T-cell (primary cell): ENCODE measurements at regions not wholly inside any gene's neighbourhood (a gene's known extent, or its start where the extent isn't known, plus 50 kb on each side); places are given as distances from the start of the nearest gene placed in this dataset.
"Not testable (repeated sequence)": the region's sequence is repeated elsewhere in the genome, so short reads cannot be mapped to it uniquely, and the experiment has no call there.

Experiments
- ATAC-seq, 4 experiments: fragments of 200-7000 bp in 3 of 4; fragments of 150-1000 bp in 1 of 4; cut with Tn5 transposase; replicated peaks in 1 of 4; 1 replicate in 3 of 4; 2 replicates in 1 of 4; pipeline ENCODE4 v1.10.0; 2021; ENCODE audit warnings: moderate library complexity in 3 of 4, mild to moderate bottlenecking in 2 of 4, moderate number of reproducible peaks in 1 of 4
- CTCF ChIA-PET, 2 donors: fragments of 300-600 bp; sonication (Branson Sonifier 250); formaldehyde crosslinking; loops; one replicate each; lab custom pipeline; 2022; ENCODE audit warnings: antibody characterized with exemption in 2 of 2; lab: Charles Lee
- POLR2A ChIA-PET, 2 donors: fragments of 300-600 bp; sonication (Branson Sonifier 250); formaldehyde crosslinking; loops; one replicate each; lab custom pipeline; 2022; ENCODE audit warnings: antibody characterized with exemption in 2 of 2; lab: Charles Lee
- DNase-seq, 35 experiments: peaks; one replicate each; pipeline versions ENCODE4 v3.0.0 to v3.0.0-alpha.2; 2013 to 2023
- H3K27ac ChIP-seq: one replicate; pipeline ENCODE4 v1.5.1; 2013; ENCODE audit warnings: low read length
- H3K27me3 ChIP-seq, 2 experiments: replicated peaks in 1 of 2; 1 replicate in 1 of 2; 2 replicates in 1 of 2; pipeline versions ENCODE4 v1.6.1 to v1.7.0; 2013; ENCODE audit warnings: low read length in 1 of 2, mixed read lengths in 1 of 2; ENCODE audit not compliant: control insufficient read depth in 2 of 2, insufficient read depth in 2 of 2; ENCODE audit errors: extremely low read depth in 1 of 2
- H3K36me3 ChIP-seq, 2 donors: 1 replicate in 1 of 2; 2 replicates in 1 of 2; pipeline versions ENCODE4 v1.6.1 to v1.7.0; 2013; ENCODE audit warnings: low read length in 1 of 2; ENCODE audit not compliant: control insufficient read depth in 2 of 2, insufficient read depth in 1 of 2; ENCODE audit errors: extremely low read depth in 1 of 2
- H3K4me1 ChIP-seq, 2 experiments: 1 replicate in 1 of 2; 2 replicates in 1 of 2; pipeline versions ENCODE4 v1.6.1 to v1.7.0; 2013; ENCODE audit warnings: low read length in 2 of 2, mixed read lengths in 1 of 2; ENCODE audit not compliant: insufficient read depth in 2 of 2, control insufficient read depth in 1 of 2; ENCODE audit errors: extremely low read depth in 1 of 2
- H3K4me3 ChIP-seq, 2 donors: 1 replicate in 1 of 2; 2 replicates in 1 of 2; pipeline versions ENCODE4 v1.5.1 to v1.7.0; 2013; ENCODE audit warnings: mild to moderate bottlenecking in 2 of 2, low read length in 1 of 2, moderate library complexity in 1 of 2; ENCODE audit not compliant: control insufficient read depth in 1 of 2; ENCODE audit errors: extremely low read depth in 1 of 2
- H3K9me3 ChIP-seq: 2 replicates; pipeline ENCODE4 v1.7.0; 2013
- H3K27ac Mint-ChIP-seq, 2 donors: one replicate each; pipeline ENCODE4 v1.8.0; 2020 to 2021; ENCODE audit warnings: mild to moderate bottlenecking in 2 of 2, mixed read lengths in 2 of 2
- H3K27me3 Mint-ChIP-seq, 2 donors: one replicate each; pipeline ENCODE4 v1.8.0; 2021 to 2022; ENCODE audit warnings: mixed read lengths in 2 of 2
- H3K36me3 Mint-ChIP-seq: one replicate; pipeline ENCODE4 v1.8.0; 2021; ENCODE audit warnings: mixed read lengths
- H3K4me1 Mint-ChIP-seq, 3 donors: one replicate each; pipeline ENCODE4 v1.8.0; 2020 to 2022; ENCODE audit warnings: mixed read lengths in 3 of 3, mild to moderate bottlenecking in 1 of 3
- H3K4me3 Mint-ChIP-seq, 3 donors: one replicate each; pipeline ENCODE4 v1.8.0; 2020 to 2022; ENCODE audit warnings: mild to moderate bottlenecking in 3 of 3, mixed read lengths in 3 of 3, moderate library complexity in 3 of 3
- H3K9me3 Mint-ChIP-seq, 3 donors: one replicate each; pipeline ENCODE4 v1.8.0; 2020 to 2022; ENCODE audit warnings: mixed read lengths in 3 of 3
- WGBS: methylation state at CpG from one replicate; pipeline ENCODE4 v1.1.5; 2013; ENCODE audit warnings: missing lambda C conversion rate; ENCODE audit not compliant: insufficient coverage; 5-methylcytosine and 5-hydroxymethylcytosine counted together

- H3K27me3 Mint-ChIP-seq, CTCF ChIA-PET, H3K27ac ChIP-seq, H3K36me3 Mint-ChIP-seq, H3K27ac Mint-ChIP-seq, H3K4me3 Mint-ChIP-seq, POLR2A ChIA-PET, H3K4me3 ChIP-seq, H3K36me3 ChIP-seq, ATAC-seq, DNase-seq, H3K4me1 ChIP-seq, H3K9me3 ChIP-seq, H3K27me3 ChIP-seq, H3K4me1 Mint-ChIP-seq: not testable (repeated sequence)
- WGBS: 100% methylated on average over 1 of the region's 3 CpGs
- peaks cover 13 to 24% (median 23%) of the 10 kb centered on the region in 3 donors for H3K9me3 Mint-ChIP-seq
Observed at GRCh38 chr4:127277023-127277422, 355.7 kb upstream of the INTU start.

GRCh38 chr4:127284236-127284635 lies 348.5 kb upstream of the INTU start:
- ATAC-seq (no peak), DNase-seq (no peak)
- H3K36me3 Mint-ChIP-seq: no peaks in the 10 kb centered on the region
- Histone ChIP-seq H3K36me3 (no peaks in the 10 kb centered on the region), H3K4me1 (no peaks in the 10 kb centered on the region), H3K9me3 (no peaks in the 10 kb centered on the region), H3K27ac (no peak overlapping the region), H3K4me3 (no peak overlapping the region), H3K27me3 (no peaks in the 10 kb centered on the region)
- CTCF ChIA-PET: no interaction called here
- H3K4me3 Mint-ChIP-seq: no peak overlapping the region
- no peak overlapping the region for H3K27ac Mint-ChIP-seq
- peaks cover 0 to 10% (median 3%) of the 10 kb centered on the region in 3 donors for H3K9me3 Mint-ChIP-seq
- H3K27me3 Mint-ChIP-seq: no peaks in the 10 kb centered on the region
- no peaks in the 10 kb centered on the region for H3K4me1 Mint-ChIP-seq
- POLR2A ChIA-PET: no interaction called here

- no peaks in the 10 kb centered on the region for H3K36me3 Mint-ChIP-seq
- ATAC-seq (no peak), DNase-seq (no peak)
- Histone ChIP-seq H3K36me3 (no peaks in the 10 kb centered on the region), H3K9me3 (no peaks in the 10 kb centered on the region), H3K27ac (no peak overlapping the region), H3K4me1 (no peaks in the 10 kb centered on the region), H3K27me3 (no peaks in the 10 kb centered on the region), H3K4me3 (no peak overlapping the region)
- no CpG with 5 or more reads among the region's 1 CpG for whole genome bisulfite sequencing
- no peaks in the 10 kb centered on the region for H3K4me1 Mint-ChIP-seq
- H3K27me3 Mint-ChIP-seq: no peaks in the 10 kb centered on the region
- POLR2A ChIA-PET: no interaction called here
- H3K4me3 Mint-ChIP-seq: no peak overlapping the region
- no peak overlapping the region for H3K27ac Mint-ChIP-seq
- CTCF ChIA-PET: no interaction called here
- peaks cover 16 to 22% (median 21%) of the 10 kb centered on the region in 3 donors for H3K9me3 Mint-ChIP-seq
Observed at GRCh38 chr4:127291316-127291715, 341.4 kb upstream of the INTU start.

- Mint-ChIP-seq H3K4me3 (no peak overlapping the region), H3K36me3 (no peaks in the 10 kb centered on the region), H3K9me3 (peaks cover 24 to 39% (median 28%) of the 10 kb centered on the region in 3 donors), H3K4me1 (no peaks in the 10 kb centered on the region), H3K27ac (no peak overlapping the region), H3K27me3 (no peaks in the 10 kb centered on the region)
- no CpG with 5 or more reads among the region's 2 CpGs for WGBS
- H3K4me3 ChIP-seq: no peak overlapping the region
- no peaks in the 10 kb centered on the region for H3K4me1 ChIP-seq
- no peak for ATAC-seq
- H3K27ac ChIP-seq: no peak overlapping the region
- no peaks in the 10 kb centered on the region for H3K9me3 ChIP-seq
- ChIA-PET CTCF (no interaction called here), POLR2A (interaction anchor here in 1 of 2 donors (0.6 kb wide), 1 partner anchor 47 kb away, joined by 3 read pairs; no protein-coding TSS in a partner anchor)
- no peaks in the 10 kb centered on the region for H3K27me3 ChIP-seq
- DNase-seq: no peak
- no peaks in the 10 kb centered on the region for H3K36me3 ChIP-seq
Observed at GRCh38 chr4:127293496-127293895, 339.3 kb upstream of the INTU start.

GRCh38 chr4:127304356-127304755 lies 328.4 kb upstream of the INTU start:
- WGBS: 54% methylated on average over 2 of the region's 2 CpGs
- no peak for ATAC-seq

GRCh38 chr4:127307996-127308395 lies 324.8 kb upstream of the INTU start:
- Mint-ChIP-seq H3K36me3 (no peaks in the 10 kb centered on the region), H3K27me3 (no peaks in the 10 kb centered on the region), H3K27ac (no peak overlapping the region), H3K4me1 (no peaks in the 10 kb centered on the region), H3K9me3 (peaks cover 13 to 40% (median 29%) of the 10 kb centered on the region in 3 donors), H3K4me3 (no peak overlapping the region)
- WGBS: 66% methylated on average over 3 of the region's 3 CpGs
- ATAC-seq (no peak), DNase-seq (no peak)
- Histone ChIP-seq H3K4me1 (no peaks in the 10 kb centered on the region), H3K4me3 (no peak overlapping the region), H3K36me3 (no peaks in the 10 kb centered on the region), H3K9me3 (peaks cover 2% of the 10 kb centered on the region), H3K27me3 (no peaks in the 10 kb centered on the region), H3K27ac (no peak overlapping the region)
- ChIA-PET POLR2A (no interaction called here), CTCF (no interaction called here)

More at GRCh38 chr4:127304356-127304755, 328.4 kb upstream of the INTU start:
- H3K27ac ChIP-seq: no peak overlapping the region
- no peak for DNase-seq
- Mint-ChIP-seq H3K4me1 (no peaks in the 10 kb centered on the region), H3K9me3 (peaks cover 17 to 33% (median 21%) of the 10 kb centered on the region in 3 donors), H3K36me3 (no peaks in the 10 kb centered on the region), H3K27ac (no peak overlapping the region), H3K27me3 (no peaks in the 10 kb centered on the region), H3K4me3 (no peak overlapping the region)
- H3K27me3 ChIP-seq: no peaks in the 10 kb centered on the region
- no peaks in the 10 kb centered on the region for H3K36me3 ChIP-seq
- H3K9me3 ChIP-seq: peaks cover 2% of the 10 kb centered on the region
- CTCF ChIA-PET: no interaction called here
- POLR2A ChIA-PET: no interaction called here
- no peaks in the 10 kb centered on the region for H3K4me1 ChIP-seq
- H3K4me3 ChIP-seq: no peak overlapping the region
